ENCODE measurements at regions not wholly inside any gene's neighbourhood (a gene's known extent, or its start where the extent isn't known, plus 50 kb on each side); places are given as distances from the start of the nearest gene placed in this dataset.

- TF ChIP-seq CTCF (IDR thresholded peaks at IDR 0.05; ENCODE audit: low read length) = no peak
- no peak for TF ChIP-seq EZH2 (optimal IDR thresholded peaks at IDR 0.05; ENCODE audit: low read depth, low read length)
These were observed 572.3 kb downstream of the RAB28 start for GRCh38 chr4:12911750-12912358.
